ENCODE measurements at regions not wholly inside any gene's neighbourhood (a gene's known extent, or its start where the extent isn't known, plus 50 kb on each side); places are given as distances from the start of the nearest gene placed in this dataset.

DNA sequence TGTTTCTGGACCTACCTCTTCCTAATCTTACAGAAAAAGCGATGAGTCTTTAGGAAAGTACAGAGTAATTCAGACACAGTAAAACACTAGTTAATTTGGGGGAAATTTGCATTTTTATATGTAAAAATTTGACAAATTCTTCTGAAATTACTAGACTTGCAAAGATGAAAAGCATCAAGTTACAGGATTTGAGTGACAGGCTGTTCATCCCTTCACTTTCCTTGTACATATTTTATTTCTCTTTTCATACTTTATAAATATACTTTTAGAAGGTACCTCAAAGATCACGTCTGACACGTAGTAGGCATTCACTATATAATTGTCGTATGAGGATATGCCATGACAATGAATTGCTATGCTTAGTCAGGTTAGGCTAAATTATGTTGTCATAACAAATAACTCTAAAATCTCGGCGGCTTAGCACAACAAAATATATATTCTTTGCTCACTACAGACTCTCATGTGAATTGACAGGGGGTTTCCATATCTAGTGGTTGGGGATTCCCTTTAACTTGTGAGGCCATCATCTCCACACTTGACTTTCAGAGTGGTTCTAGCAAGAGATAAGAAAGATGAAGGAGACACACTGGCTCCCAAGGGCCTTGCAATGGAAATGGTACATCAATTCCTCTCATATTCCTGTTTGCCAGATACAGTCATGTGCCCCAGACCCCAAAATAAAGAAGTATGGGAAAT lies 154.1 kb upstream of the TUT7 start:
- no peaks in the 10 kb centered on the region for H3K36me3 ChIP-seq (replicated peaks; ENCODE audit: low read depth, low read length)
- no peaks in the 10 kb centered on the region for H3K79me2 ChIP-seq (ENCODE audit: low read length)
- TF ChIP-seq, protein P1, sequence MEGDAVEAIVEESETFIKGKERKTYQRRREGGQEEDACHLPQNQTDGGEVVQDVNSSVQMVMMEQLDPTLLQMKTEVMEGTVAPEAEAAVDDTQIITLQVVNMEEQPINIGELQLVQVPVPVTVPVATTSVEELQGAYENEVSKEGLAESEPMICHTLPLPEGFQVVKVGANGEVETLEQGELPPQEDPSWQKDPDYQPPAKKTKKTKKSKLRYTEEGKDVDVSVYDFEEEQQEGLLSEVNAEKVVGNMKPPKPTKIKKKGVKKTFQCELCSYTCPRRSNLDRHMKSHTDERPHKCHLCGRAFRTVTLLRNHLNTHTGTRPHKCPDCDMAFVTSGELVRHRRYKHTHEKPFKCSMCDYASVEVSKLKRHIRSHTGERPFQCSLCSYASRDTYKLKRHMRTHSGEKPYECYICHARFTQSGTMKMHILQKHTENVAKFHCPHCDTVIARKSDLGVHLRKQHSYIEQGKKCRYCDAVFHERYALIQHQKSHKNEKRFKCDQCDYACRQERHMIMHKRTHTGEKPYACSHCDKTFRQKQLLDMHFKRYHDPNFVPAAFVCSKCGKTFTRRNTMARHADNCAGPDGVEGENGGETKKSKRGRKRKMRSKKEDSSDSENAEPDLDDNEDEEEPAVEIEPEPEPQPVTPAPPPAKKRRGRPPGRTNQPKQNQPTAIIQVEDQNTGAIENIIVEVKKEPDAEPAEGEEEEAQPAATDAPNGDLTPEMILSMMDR (IDR thresholded peaks at IDR 0.05; ENCODE audit: low read depth, low read length), result no peak
- TF ChIP-seq EZH2phosphoT487 (IDR thresholded peaks at IDR 0.05; ENCODE audit: low read depth), result no peak
- no peak overlapping the region for H3K9ac ChIP-seq (ENCODE audit: low read length)
- H3K4me3 ChIP-seq (ENCODE audit: low read length), result no peak overlapping the region
- no peaks in the 10 kb centered on the region for H4K20me1 ChIP-seq (ENCODE audit: insufficient read depth, low read length)
- H3K27me3 ChIP-seq (ENCODE audit: low read depth, low read length), result peaks cover 2% of the 10 kb centered on the region; the same call in 1 of the 2 replicates
- peak overlapping the region; percentile 20 for H3K4me2 ChIP-seq (ENCODE audit: low read length)
- H3K27ac ChIP-seq (ENCODE audit: low read length), result no peak overlapping the region
- peaks cover 8% of the 10 kb centered on the region for H3K4me1 ChIP-seq (ENCODE audit: low read length)
- no peak overlapping the region for H2AFZ ChIP-seq (ENCODE audit: low read depth, low read length)
- no peaks in the 10 kb centered on the region for H3K9me3 ChIP-seq (ENCODE audit: insufficient read depth, low read length)

- no peaks in the 10 kb centered on the region for H4K20me1 ChIP-seq (ENCODE audit: insufficient read depth, low read length)
- TF ChIP-seq, protein P1 (IDR thresholded peaks at IDR 0.05; ENCODE audit: low read depth, low read length), result no peak
- TF ChIP-seq EZH2phosphoT487 (IDR thresholded peaks at IDR 0.05; ENCODE audit: low read depth), result no peak
- no peak overlapping the region for H3K4me3 ChIP-seq (ENCODE audit: low read length)
- H3K36me3 ChIP-seq (replicated peaks; ENCODE audit: low read depth, low read length), result no peaks in the 10 kb centered on the region
- H3K27ac ChIP-seq (ENCODE audit: low read length), result no peak overlapping the region
- H3K79me2 ChIP-seq (ENCODE audit: low read length), result no peaks in the 10 kb centered on the region
- H3K9ac ChIP-seq (ENCODE audit: low read length), result no peak overlapping the region
- no peak overlapping the region for H2AFZ ChIP-seq (ENCODE audit: low read depth, low read length)
- H3K4me2 ChIP-seq (ENCODE audit: low read length), result no peak overlapping the region
- no peaks in the 10 kb centered on the region for H3K27me3 ChIP-seq (ENCODE audit: low read depth, low read length)
- H3K9me3 ChIP-seq (ENCODE audit: insufficient read depth, low read length), result no peaks in the 10 kb centered on the region
- H3K4me1 ChIP-seq (ENCODE audit: low read length), result peaks cover 8% of the 10 kb centered on the region
Measured at GRCh38 chr9:86507212-86507630, 153.0 kb upstream of the TUT7 start.

DNA sequence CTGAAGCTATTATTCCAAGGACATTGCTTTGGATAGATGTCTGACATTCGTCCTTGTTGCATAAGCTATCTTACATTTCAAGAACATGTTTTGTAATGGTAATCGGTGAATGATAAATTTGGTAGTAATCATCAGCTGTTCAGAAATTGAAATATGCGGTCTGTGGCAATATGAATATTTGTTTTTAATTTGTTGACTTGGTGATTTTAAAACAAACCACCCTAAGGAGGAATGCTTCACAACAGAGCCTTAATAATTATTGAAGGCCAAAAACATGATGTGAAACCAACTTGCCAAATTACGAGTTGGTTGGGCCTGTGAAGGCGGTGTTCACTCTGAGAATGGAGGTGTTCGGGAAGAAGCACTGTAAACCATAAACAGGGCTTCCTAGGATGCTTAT lies 149.7 kb upstream of the TUT7 start:
- H4K20me1 ChIP-seq (ENCODE audit: insufficient read depth, low read length), result no peaks in the 10 kb centered on the region
- H3K4me2 ChIP-seq (ENCODE audit: low read length), result no peak overlapping the region
- no peak overlapping the region for H2AFZ ChIP-seq (ENCODE audit: low read depth, low read length)
- H3K4me3 ChIP-seq (ENCODE audit: low read length), result no peak overlapping the region
- H3K36me3 ChIP-seq (replicated peaks; ENCODE audit: low read depth, low read length), result no peaks in the 10 kb centered on the region
- H3K9me3 ChIP-seq (ENCODE audit: insufficient read depth, low read length), result no peaks in the 10 kb centered on the region
- no peaks in the 10 kb centered on the region for H3K79me2 ChIP-seq (ENCODE audit: low read length)
- no peak overlapping the region for H3K27ac ChIP-seq (ENCODE audit: low read length)
- peaks cover 8% of the 10 kb centered on the region for H3K4me1 ChIP-seq (ENCODE audit: low read length)
- no peak overlapping the region for H3K9ac ChIP-seq (ENCODE audit: low read length)
- TF ChIP-seq, protein P1 (IDR thresholded peaks at IDR 0.05; ENCODE audit: low read depth, low read length), result no peak
- no peak for TF ChIP-seq EZH2phosphoT487 (IDR thresholded peaks at IDR 0.05; ENCODE audit: low read depth)
- H3K27me3 ChIP-seq (ENCODE audit: low read depth, low read length), result peaks cover 7% of the 10 kb centered on the region; the same call in 1 of the 2 replicates

DNA sequence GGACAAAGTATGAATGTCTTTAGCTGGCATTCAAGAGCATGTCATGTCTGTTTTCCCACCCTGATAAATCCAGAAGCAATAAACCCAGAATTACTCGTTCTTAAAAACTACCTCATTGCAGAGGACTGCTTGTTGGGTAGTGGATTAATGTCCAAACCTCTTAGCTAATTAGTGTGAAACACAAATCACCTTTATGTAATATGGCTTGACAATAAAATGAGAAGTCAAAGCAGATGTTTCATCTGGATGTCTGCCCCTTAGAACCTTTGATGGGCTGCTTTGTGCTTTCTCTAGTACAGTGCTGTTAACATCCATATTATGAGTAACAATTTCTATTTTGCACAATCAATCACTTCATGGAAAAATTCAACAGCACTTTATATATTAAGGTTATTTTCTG lies 149.1 kb upstream of the TUT7 start:
- Histone ChIP-seq H3K27ac (ENCODE audit: low read length) (no peak overlapping the region), H3K4me3 (ENCODE audit: low read length) (no peak overlapping the region), H3K79me2 (ENCODE audit: low read length) (no peaks in the 10 kb centered on the region), H4K20me1 (ENCODE audit: insufficient read depth, low read length) (no peaks in the 10 kb centered on the region), H2AFZ (ENCODE audit: low read depth, low read length) (no peak overlapping the region), H3K27me3 (ENCODE audit: low read depth, low read length) (peaks cover 7% of the 10 kb centered on the region; the same call in 1 of the 2 replicates), H3K4me1 (ENCODE audit: low read length) (peaks cover 3% of the 10 kb centered on the region; the same call in 1 of the 2 replicates), H3K4me2 (ENCODE audit: low read length) (no peak overlapping the region), H3K36me3 (replicated peaks; ENCODE audit: low read depth, low read length) (no peaks in the 10 kb centered on the region), H3K9ac (ENCODE audit: low read length) (no peak overlapping the region), H3K9me3 (ENCODE audit: insufficient read depth, low read length) (no peaks in the 10 kb centered on the region)
- TF ChIP-seq, protein P1 (IDR thresholded peaks at IDR 0.05; ENCODE audit: low read depth, low read length), result no peak
- TF ChIP-seq EZH2phosphoT487 (IDR thresholded peaks at IDR 0.05; ENCODE audit: low read depth), result no peak
